ENCODE measurements at regions not wholly inside any gene's neighbourhood (a gene's known extent, or its start where the extent isn't known, plus 50 kb on each side); places are given as distances from the start of the nearest gene placed in this dataset.

GRCh38 chr2:118440404-118441098, 352.3 kb downstream of the INSIG2 start:
- intact Hi-C loops (cut with DNase I) = no loop called here
- no peaks in the 10 kb centered on the region for H3K9me3 ChIP-seq
- WGBS, 2 donors = 37 to 38% methylated on average over 5 of the region's 5 CpGs
- no peaks in the 10 kb centered on the region for H3K27me3 ChIP-seq
- DNase-seq = no peak
- no peak overlapping the region for H3K4me3 ChIP-seq
- H3K27ac ChIP-seq = no peak overlapping the region
- no peaks in the 10 kb centered on the region for H3K4me1 ChIP-seq
- no peak for TF ChIP-seq CTCF (IDR thresholded peaks at IDR 0.05)
- no peak for TF ChIP-seq POLR2A (IDR thresholded peaks at IDR 0.05)
- no peaks in the 10 kb centered on the region for H3K36me3 ChIP-seq

- Histone ChIP-seq H3K27me3 (no peaks in the 10 kb centered on the region), H3K36me3 (no peaks in the 10 kb centered on the region), H3K27ac (no peak overlapping the region), H3K4me3 (no peak overlapping the region), H3K4me1 (no peaks in the 10 kb centered on the region), H3K9me3 (no peaks in the 10 kb centered on the region)
- intact Hi-C loops (cut with DNase I) = no loop called here
- no peak for TF ChIP-seq POLR2A (IDR thresholded peaks at IDR 0.05)
- TF ChIP-seq CTCF (IDR thresholded peaks at IDR 0.05) = no peak
- DNase-seq = no peak
- WGBS, 2 donors = 54 to 57% methylated on average over 1 of the region's 1 CpG
Observed at GRCh38 chr2:118437501-118437900, 349.2 kb downstream of the INSIG2 start.

GRCh38 chr2:118431997-118432396, 343.7 kb downstream of the INSIG2 start:
- H3K9me3 ChIP-seq = no peaks in the 10 kb centered on the region
- no peak overlapping the region for H3K27ac ChIP-seq
- H3K36me3 ChIP-seq = no peaks in the 10 kb centered on the region
- intact Hi-C loops (cut with DNase I) = no loop called here
- H3K4me3 ChIP-seq = no peak overlapping the region
- no peaks in the 10 kb centered on the region for H3K4me1 ChIP-seq
- no peak for DNase-seq
- WGBS, 2 donors = 61 to 64% methylated on average over 4 of the region's 4 CpGs
- no peak for TF ChIP-seq POLR2A (IDR thresholded peaks at IDR 0.05)
- no peak for TF ChIP-seq CTCF (IDR thresholded peaks at IDR 0.05)
- no peaks in the 10 kb centered on the region for H3K27me3 ChIP-seq

- no peak overlapping the region for H3K27ac ChIP-seq
- H3K4me3 ChIP-seq = no peak overlapping the region
- 74 to 75% methylated on average over 6 of the region's 6 CpGs for WGBS, 2 donors
- no peaks in the 10 kb centered on the region for H3K27me3 ChIP-seq
- no peaks in the 10 kb centered on the region for H3K4me1 ChIP-seq
- no peaks in the 10 kb centered on the region for H3K9me3 ChIP-seq
- DNase-seq = no peak
- no peaks in the 10 kb centered on the region for H3K36me3 ChIP-seq
- no peak for TF ChIP-seq POLR2A (IDR thresholded peaks at IDR 0.05)
- TF ChIP-seq CTCF (IDR thresholded peaks at IDR 0.05) = no peak
- intact Hi-C loops (cut with DNase I) = no loop called here
Observed at GRCh38 chr2:118431586-118431985, 343.3 kb downstream of the INSIG2 start.

- H3K27ac ChIP-seq = no peak overlapping the region
- H3K4me1 ChIP-seq = no peaks in the 10 kb centered on the region
- no peak overlapping the region for H3K4me3 ChIP-seq
- TF ChIP-seq CTCF (IDR thresholded peaks at IDR 0.05) = peak in 1 of 6 experiments; percentile 28
- TF ChIP-seq POLR2A (IDR thresholded peaks at IDR 0.05) = no peak
- DNase-seq = no peak
- 45 to 54% methylated on average over 3 of the region's 3 CpGs for WGBS, 2 donors
- H3K9me3 ChIP-seq = no peaks in the 10 kb centered on the region
- H3K27me3 ChIP-seq = no peaks in the 10 kb centered on the region
- intact Hi-C loops (cut with DNase I) = no loop called here
- H3K36me3 ChIP-seq = no peaks in the 10 kb centered on the region
Observed at GRCh38 chr2:118431165-118431517, 342.9 kb downstream of the INSIG2 start.

Measured in esophagus squamous epithelium (tissue), 5 donors.